IPS-18a (cell line): ENCODE measurements at regions not wholly inside any gene's neighbourhood (a gene's known extent, or its start where the extent isn't known, plus 50 kb on each side); places are given as distances from the start of the nearest gene placed in this dataset.

ENCODE experiments used
- H3K27ac ChIP-seq: one replicate; pipeline ENCODE4 v1.5.1; 2013; ENCODE audit warnings: low read length
- H3K27me3 ChIP-seq: one replicate; pipeline ENCODE4 v1.6.1; 2013; ENCODE audit warnings: mild to moderate bottlenecking, low read length; ENCODE audit not compliant: control insufficient read depth, insufficient read depth
- H3K36me3 ChIP-seq: one replicate; pipeline ENCODE4 v1.6.1; 2013; ENCODE audit warnings: low read depth, low read length; ENCODE audit not compliant: control insufficient read depth
- H3K4me1 ChIP-seq: one replicate; pipeline ENCODE4 v1.6.1; 2013; ENCODE audit warnings: low read depth, low read length; ENCODE audit not compliant: control insufficient read depth
- H3K4me3 ChIP-seq: one replicate; pipeline ENCODE4 v1.5.1; 2013; ENCODE audit warnings: low read length
- H3K9ac ChIP-seq: one replicate; pipeline ENCODE4 v1.6.1; 2013; ENCODE audit warnings: mild to moderate bottlenecking, low read length, moderate library complexity
- H3K9me3 ChIP-seq: one replicate; pipeline ENCODE4 v1.6.1; 2013; ENCODE audit warnings: low read depth, low read length; ENCODE audit not compliant: control insufficient read depth

- Histone ChIP-seq H3K9me3 (no peaks in the 10 kb centered on the region), H3K4me3 (no peak overlapping the region), H3K9ac (no peak overlapping the region), H3K27ac (no peak overlapping the region), H3K36me3 (no peaks in the 10 kb centered on the region), H3K27me3 (no peaks in the 10 kb centered on the region), H3K4me1 (no peaks in the 10 kb centered on the region)
These were observed 441.2 kb upstream of the ESRRG start for GRCh38 chr1:217164403-217164802.

GRCh38 chr1:217153361-217153760 is 430.1 kb upstream of the ESRRG start:
- H3K4me3 ChIP-seq, result no peak overlapping the region
- H3K4me1 ChIP-seq, result no peaks in the 10 kb centered on the region
- no peaks in the 10 kb centered on the region for H3K36me3 ChIP-seq
- H3K9me3 ChIP-seq, result peaks cover under 1% of the 10 kb centered on the region
- H3K27me3 ChIP-seq, result no peaks in the 10 kb centered on the region
- no peak overlapping the region for H3K27ac ChIP-seq
- no peak overlapping the region for H3K9ac ChIP-seq

GRCh38 chr1:217150366-217150765 is 427.1 kb upstream of the ESRRG start:
- Histone ChIP-seq H3K4me1 (no peaks in the 10 kb centered on the region), H3K27ac (no peak overlapping the region), H3K27me3 (no peaks in the 10 kb centered on the region), H3K9ac (no peak overlapping the region), H3K4me3 (no peak overlapping the region), H3K9me3 (no peaks in the 10 kb centered on the region), H3K36me3 (no peaks in the 10 kb centered on the region)

GRCh38 chr1:217149791-217150190 is 426.6 kb upstream of the ESRRG start:
- no peaks in the 10 kb centered on the region for H3K27me3 ChIP-seq
- no peaks in the 10 kb centered on the region for H3K4me1 ChIP-seq
- H3K27ac ChIP-seq, result no peak overlapping the region

GRCh38 chr1:217141711-217142110 is 418.5 kb upstream of the ESRRG start:
- Histone ChIP-seq H3K9me3 (no peaks in the 10 kb centered on the region), H3K27me3 (peaks cover 53% of the 10 kb centered on the region), H3K9ac (no peak overlapping the region), H3K27ac (no peak overlapping the region), H3K4me1 (peaks cover 24% of the 10 kb centered on the region), H3K4me3 (no peak overlapping the region), H3K36me3 (no peaks in the 10 kb centered on the region)

More at GRCh38 chr1:217149791-217150190, 426.6 kb upstream of the ESRRG start:
- H3K9ac ChIP-seq, result no peak overlapping the region
- H3K36me3 ChIP-seq, result no peaks in the 10 kb centered on the region
- H3K9me3 ChIP-seq, result no peaks in the 10 kb centered on the region
- H3K4me3 ChIP-seq, result no peak overlapping the region

- no peaks in the 10 kb centered on the region for H3K9me3 ChIP-seq
- H3K27ac ChIP-seq, result no peak overlapping the region
- H3K36me3 ChIP-seq, result no peaks in the 10 kb centered on the region
- peaks cover 68% of the 10 kb centered on the region for H3K27me3 ChIP-seq
- peak overlapping the region; percentile 56 for H3K4me3 ChIP-seq
- H3K9ac ChIP-seq, result peak overlapping the region; percentile 48
- H3K4me1 ChIP-seq, result peaks cover 24% of the 10 kb centered on the region
These were observed 417.0 kb upstream of the ESRRG start for GRCh38 chr1:217140041-217140901.

- Histone ChIP-seq H3K9me3 (no peaks in the 10 kb centered on the region), H3K4me1 (peaks cover 24% of the 10 kb centered on the region), H3K9ac (no peak overlapping the region), H3K36me3 (no peaks in the 10 kb centered on the region), H3K27me3 (peaks cover 75% of the 10 kb centered on the region), H3K4me3 (peak overlapping the region; percentile 56), H3K27ac (no peak overlapping the region)
These were observed 416.3 kb upstream of the ESRRG start for GRCh38 chr1:217139513-217139912.

GRCh38 chr1:217138799-217139466 is 415.7 kb upstream of the ESRRG start:
- H3K36me3 ChIP-seq, result no peaks in the 10 kb centered on the region
- no peak overlapping the region for H3K27ac ChIP-seq
- no peaks in the 10 kb centered on the region for H3K9me3 ChIP-seq
- H3K27me3 ChIP-seq, result peaks cover 81% of the 10 kb centered on the region
- H3K9ac ChIP-seq, result no peak overlapping the region
- H3K4me3 ChIP-seq, result peak overlapping the region; percentile 56
- peaks cover 26% of the 10 kb centered on the region for H3K4me1 ChIP-seq

- no peak overlapping the region for H3K27ac ChIP-seq
- no peaks in the 10 kb centered on the region for H3K9me3 ChIP-seq
- H3K4me1 ChIP-seq, result peaks cover 28% of the 10 kb centered on the region
- peak overlapping the region; percentile 18 for H3K4me3 ChIP-seq
- no peaks in the 10 kb centered on the region for H3K36me3 ChIP-seq
- H3K9ac ChIP-seq, result no peak overlapping the region
- peaks cover 88% of the 10 kb centered on the region for H3K27me3 ChIP-seq
These were observed 415.0 kb upstream of the ESRRG start for GRCh38 chr1:217138173-217138765.

- H3K27me3 ChIP-seq, result peaks cover 97% of the 10 kb centered on the region
- peaks cover 28% of the 10 kb centered on the region for H3K4me1 ChIP-seq
- H3K9ac ChIP-seq, result no peak overlapping the region
- H3K9me3 ChIP-seq, result no peaks in the 10 kb centered on the region
- H3K27ac ChIP-seq, result no peak overlapping the region
- H3K36me3 ChIP-seq, result no peaks in the 10 kb centered on the region
- peak overlapping the region; percentile 69 for H3K4me3 ChIP-seq
These were observed 414.1 kb upstream of the ESRRG start for GRCh38 chr1:217137210-217137881.

- H3K9ac ChIP-seq, result no peak overlapping the region
- H3K27ac ChIP-seq, result no peak overlapping the region
- H3K4me3 ChIP-seq, result peak overlapping the region; percentile 69
- peaks cover 27% of the 10 kb centered on the region for H3K4me1 ChIP-seq
- H3K9me3 ChIP-seq, result no peaks in the 10 kb centered on the region
- H3K36me3 ChIP-seq, result no peaks in the 10 kb centered on the region
- H3K27me3 ChIP-seq, result peaks cover 100% of the 10 kb centered on the region
These were observed 413.6 kb upstream of the ESRRG start for GRCh38 chr1:217136895-217137205.
